ENCODE measurements at regions not wholly inside any gene's neighbourhood (a gene's known extent, or its start where the extent isn't known, plus 50 kb on each side); places are given as distances from the start of the nearest gene placed in this dataset.

- TF ChIP-seq POLR2AphosphoS5 (IDR thresholded peaks at IDR 0.05; ENCODE audit: low read depth, low read length) = no peak
- TF ChIP-seq SIN3A (IDR thresholded peaks at IDR 0.05; ENCODE audit: borderline replicate concordance, insufficient read depth, low read length) = no peak
These were observed 334.2 kb upstream of the SEMA6D start for GRCh38 chr15:47383102-47383501.
